HG03521 (cell line): ENCODE measurements at regions not wholly inside any gene's neighbourhood (a gene's known extent, or its start where the extent isn't known, plus 50 kb on each side); places are given as distances from the start of the nearest gene placed in this dataset.
"Not testable (repeated sequence)": the region's sequence is repeated elsewhere in the genome, so short reads cannot be mapped to it uniquely, and the experiment has no call there.

Source experiments
- ATAC-seq: cut with Tn5 transposase; IDR thresholded peaks from one replicate; pipeline ENCODE4 v1.9.1; 2021; ENCODE audit warnings: mild to moderate bottlenecking, moderate library complexity; ENCODE audit not compliant: unreplicated experiment

DNA sequence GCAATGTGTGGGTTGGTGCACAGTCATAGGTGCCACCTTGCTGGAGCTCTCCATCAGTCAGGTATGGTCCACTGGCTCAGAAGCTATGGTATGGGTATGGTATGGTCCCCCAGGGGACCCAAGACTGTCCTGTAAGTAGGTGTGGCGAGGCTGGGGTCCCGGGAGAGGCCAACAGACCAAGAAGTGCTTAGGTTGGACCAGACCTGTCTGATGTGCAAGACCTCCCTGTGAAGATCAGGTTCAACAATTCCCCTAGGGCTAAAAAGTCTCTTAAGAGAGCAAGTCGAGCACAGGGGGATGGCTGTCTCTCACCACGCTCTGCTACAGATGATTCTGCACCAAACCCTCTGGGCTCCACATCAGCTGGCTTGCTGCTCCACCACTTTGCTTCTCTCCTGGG lies 1145.0 kb downstream of the RPA4 start:
- ATAC-seq: no peak

DNA sequence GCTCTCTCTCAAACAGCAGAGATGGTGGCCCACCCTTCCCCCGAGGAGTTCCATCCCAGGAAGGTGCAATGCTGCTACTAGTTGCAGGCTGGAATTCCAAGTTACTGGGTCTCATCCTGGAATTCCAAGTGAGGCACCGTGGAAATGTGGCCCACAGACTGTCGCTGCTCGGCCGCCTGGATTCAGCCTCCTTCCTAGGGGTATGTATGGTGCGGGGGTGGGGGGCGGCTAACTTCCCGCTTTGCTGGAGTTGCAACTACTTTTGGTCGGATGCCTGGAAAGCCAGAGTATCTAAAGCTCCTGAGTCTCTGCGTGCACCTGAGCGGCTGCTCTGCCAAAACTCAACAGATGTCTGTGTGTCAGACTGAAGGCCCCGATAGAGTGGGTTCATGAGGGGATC lies 1146.2 kb downstream of the RPA4 start:
- no peak for ATAC-seq

DNA sequence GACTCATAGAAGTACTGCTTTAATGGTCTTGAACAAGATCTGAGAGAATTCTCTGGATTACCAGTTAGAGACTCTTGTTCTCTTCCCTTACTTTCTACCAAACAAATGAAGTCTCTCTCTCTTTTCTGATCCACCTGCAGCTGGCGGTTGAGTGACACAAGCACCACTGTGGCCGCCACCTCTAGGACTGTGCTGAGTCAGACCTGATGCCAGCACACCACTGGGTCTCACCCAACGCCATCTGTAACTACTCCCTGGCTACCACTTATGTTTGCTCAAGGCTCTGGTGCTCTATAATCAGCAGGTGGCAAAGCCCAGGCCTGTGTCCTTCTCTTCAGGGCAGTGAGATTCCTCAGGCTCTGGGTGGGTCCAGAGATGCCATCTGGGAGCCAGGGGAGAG lies 1173.5 kb downstream of the RPA4 start:
- ATAC-seq: no peak

DNA sequence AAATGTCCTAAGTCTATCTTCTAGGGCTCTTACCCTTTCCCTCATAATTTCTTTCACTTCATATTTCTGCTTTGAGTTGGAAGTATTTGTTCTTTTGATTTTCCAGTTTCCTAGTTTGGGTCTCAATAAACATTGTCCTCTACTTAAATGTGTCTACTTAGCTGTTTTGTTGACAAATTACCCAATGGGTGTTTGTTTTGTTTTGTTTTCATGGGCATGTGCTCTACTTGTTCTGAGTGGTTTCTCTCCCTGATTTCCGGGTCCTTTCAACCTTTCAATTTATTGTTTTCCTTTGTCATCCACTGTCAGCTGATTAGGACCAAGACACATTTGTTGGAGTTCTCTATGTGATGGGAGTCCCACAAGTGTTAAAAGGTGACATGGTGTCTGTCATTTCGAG lies 1181.4 kb downstream of the RPA4 start:
- no peak for ATAC-seq

DNA sequence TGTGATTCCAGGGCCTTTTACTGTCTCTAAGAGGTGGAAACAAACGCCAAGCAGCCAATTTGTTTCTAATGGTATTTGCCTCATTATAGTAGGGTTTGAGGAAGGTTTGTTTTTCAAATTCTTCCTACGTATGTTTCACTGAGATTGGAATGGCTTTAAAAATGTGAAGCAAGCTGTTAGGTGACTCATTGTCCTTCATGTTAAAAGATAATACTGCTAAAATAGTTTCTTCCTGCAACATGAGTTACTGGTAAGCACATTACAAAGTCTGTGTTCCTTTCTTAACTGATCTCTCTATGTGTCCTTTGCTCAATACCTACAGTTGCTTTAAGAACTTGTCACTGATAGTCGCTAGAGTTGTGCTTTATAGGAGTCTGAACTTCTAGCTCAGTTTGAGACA lies 1183.9 kb downstream of the RPA4 start:
- no peak for ATAC-seq

DNA sequence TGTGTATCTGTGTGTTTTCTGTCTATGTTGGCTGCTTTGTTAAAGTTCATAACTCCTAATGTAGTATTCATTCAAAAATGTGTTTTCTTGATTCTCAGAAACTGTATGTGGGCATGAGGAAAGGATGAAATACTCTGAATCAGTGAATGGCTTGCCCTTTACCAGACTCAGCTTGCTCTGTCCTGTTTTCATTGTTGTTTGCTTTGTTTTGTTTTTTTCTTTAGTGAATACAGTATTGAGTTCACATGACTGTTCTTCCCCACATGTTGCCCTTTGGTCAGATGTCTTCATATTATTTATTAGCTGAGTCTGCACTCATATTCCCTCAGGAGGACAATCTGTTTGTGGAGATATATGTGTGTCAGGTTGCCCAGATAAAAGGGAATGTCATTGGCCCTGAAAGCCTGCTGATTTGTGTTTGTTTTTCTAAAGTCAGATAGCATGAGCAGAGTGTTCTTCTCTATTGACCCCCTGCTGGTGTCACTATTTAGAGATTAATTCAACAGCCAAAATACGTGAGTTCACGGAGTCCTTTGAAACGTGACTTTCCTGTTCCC lies 1184.4 kb downstream of the RPA4 start:
- ATAC-seq: no peak

DNA sequence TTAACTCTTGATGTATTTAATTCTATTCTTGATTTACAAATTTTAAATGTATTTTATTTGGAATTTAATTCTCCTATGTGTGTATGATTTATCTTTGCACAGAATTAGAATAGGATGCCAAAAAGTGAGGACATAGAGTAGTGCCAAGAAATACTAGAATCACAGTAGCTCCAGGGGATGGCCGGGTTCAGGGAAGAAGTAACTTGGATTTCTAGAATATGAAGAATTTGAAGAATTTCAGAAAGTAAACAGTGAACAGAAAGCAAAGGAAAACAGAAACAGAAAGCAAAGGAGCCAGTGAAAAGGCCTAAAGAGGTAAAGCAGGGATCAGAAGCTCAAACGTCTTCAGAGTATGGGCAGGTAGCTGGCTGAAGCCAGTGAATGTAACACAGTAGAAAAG lies 1187.6 kb downstream of the RPA4 start:
- ATAC-seq: no peak

DNA sequence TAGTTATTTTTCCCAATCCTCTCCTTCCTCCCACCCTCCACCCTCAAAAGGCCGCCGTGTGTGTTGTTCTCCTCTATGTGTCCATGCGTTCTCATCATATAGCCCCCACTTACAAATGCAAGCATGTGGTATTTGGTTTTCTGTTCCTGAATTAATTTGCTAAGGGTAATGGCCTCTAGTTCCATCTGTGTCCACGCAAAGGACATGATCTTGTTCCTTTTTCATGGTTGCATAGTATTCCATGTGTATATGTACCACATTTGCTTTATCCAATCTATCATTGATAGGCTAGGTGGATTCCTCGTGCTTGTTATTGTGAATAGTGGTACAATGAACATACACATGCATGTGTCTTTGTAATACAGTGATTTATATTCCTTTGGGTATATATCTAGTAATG lies 1193.7 kb downstream of the RPA4 start:
- no peak for ATAC-seq

DNA sequence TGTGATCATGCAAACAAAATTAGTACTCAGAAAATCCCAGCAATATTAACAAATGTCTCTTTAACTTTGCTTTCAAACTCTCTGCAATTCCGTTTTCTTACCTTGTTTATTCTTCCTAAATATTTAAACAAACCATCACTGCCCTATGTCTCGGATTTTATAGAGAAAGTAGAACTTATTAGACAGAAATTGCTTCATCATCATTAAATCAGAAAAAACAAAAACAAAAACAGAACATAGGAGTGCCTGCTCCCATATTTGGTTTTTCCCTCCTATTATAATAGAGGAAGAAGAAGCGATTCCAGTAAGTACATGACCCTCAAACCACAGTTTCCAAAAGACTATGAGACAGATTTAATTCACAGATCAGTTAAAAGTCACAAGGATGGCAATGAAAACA lies 1228.0 kb downstream of the RPA4 start:
- ATAC-seq: no peak

DNA sequence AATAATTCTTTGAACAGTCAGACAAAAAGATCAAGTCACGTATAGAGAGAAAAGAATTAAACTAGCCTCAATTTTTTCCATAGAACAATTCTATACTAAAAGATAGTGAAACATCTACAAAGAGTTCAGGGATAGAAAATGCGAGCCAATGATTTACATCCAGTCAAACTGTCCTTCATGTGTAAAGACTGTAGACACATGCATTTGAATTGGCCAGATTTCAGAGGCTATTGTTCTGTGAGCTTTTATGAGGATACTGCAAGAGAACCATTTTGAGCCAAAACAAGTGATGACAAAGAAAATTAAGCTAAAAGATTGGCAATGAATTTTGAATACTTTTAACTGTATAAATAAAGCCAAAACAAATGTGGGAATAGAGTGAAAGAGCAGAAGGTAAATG lies 1230.3 kb downstream of the RPA4 start:
- no peak for ATAC-seq

DNA sequence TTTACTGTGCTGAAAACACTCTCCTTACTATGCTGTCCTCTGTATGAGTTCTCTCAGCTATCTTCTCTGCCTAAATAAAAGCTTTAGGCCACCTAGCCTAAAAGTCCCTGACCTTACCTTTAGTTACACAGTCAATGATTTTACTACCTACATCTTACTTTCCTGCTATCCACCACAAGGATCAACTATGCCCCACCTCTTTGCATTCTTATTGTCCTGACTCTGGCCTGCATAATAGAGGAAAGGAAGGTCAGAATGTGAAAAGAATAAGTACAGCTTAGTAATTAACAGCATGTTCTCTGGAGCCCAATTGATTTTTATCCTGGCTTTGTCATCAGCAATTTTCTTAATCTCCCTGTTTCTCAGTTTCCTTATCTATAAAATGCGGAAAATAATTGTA lies 1257.8 kb downstream of the RPA4 start:
- ATAC-seq: no peak

DNA sequence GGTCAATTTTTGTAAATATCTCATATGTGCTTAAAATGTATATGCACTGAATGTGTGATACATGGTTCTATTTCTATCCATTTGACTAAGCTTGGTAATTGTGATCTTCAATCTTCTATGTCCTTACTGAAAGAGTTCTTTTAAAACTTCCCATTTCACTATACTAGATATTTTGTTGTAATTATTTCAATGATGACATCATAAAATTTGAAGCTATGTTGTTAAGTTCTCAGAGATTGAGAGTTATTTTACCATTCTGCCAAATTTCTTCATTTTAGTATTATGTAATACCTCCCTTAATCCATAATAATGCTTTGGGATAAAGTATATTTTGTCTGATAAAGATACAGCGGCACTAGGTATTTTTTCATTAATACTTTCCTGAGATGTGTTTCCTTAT lies 1307.3 kb downstream of the RPA4 start:
- ATAC-seq: no peak

DNA sequence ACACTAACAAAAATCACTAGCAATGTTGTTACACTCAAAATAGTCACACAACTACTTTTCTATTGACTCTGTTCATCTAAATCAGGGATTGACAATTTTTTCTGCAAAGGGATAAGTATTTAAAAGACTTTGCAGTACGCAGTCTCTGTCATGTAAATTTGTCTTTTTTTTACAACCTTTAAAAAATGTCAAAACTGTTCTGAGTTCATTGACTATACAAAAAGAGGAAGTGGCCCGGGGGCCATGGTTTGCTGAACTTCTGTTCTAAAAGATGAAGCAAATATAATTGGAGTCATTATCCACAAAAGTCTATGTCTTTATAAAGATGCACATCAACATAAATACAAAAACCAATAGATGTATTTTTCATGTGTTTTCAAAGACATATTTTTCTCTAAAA lies 1310.3 kb downstream of the RPA4 start:
- ATAC-seq: no peak

DNA sequence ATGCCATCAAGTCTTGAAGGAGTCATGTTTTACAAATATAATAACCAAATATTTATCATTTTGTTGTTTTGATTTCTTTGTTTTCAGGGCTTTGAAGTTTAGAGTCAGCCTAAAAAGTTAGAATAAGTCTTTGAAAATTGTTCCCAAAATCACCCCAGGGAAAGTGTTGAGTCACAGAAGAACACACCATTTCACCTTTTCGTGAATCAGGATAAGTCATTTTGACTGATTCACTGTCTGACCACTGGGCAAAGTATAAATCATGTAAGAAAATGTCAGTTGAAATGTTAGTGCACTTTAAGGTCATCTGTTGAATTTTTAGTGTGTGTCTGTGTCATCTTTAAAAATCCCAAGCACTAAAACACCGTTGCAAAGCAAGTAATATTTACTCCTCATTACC lies 1320.1 kb downstream of the RPA4 start:
- no peak for ATAC-seq

DNA sequence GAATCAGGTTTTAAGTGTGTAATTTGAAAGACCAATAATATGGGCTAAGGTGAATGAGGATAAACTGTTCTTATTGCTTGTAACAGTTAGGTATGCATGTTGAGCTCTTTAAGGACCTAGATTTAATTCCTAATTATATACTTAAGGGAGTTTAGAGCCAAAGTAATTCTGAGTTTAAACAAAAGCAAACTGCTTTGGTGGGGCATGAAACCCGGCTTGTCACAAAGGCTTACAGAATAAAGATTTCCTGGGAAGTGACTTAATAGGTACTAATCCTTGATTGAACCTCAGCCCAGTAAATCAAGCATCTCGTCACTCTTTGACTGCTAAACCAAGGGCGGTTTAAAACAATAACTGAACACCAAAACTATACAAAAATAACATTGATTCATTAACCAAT lies 1324.2 kb downstream of the RPA4 start:
- ATAC-seq: no peak

DNA sequence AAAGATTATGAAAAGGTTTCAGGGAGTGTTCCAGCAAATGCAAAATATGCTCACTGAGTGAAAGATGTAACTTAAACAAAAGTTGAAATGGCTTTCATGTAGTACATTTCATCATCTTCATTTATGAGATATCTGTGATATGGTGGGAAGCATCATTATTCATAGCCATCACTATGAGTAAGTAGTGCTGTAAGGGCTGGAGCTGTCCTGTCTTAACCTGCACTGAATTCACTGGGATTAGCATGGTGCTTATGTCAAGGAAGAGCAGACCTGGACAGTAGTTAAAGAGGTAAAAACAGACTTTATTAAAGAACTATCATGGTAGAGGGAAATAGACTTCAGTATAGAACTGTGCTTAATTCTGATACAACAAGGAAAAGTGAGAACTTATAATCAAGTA lies 1347.3 kb downstream of the RPA4 start:
- no peak for ATAC-seq

DNA sequence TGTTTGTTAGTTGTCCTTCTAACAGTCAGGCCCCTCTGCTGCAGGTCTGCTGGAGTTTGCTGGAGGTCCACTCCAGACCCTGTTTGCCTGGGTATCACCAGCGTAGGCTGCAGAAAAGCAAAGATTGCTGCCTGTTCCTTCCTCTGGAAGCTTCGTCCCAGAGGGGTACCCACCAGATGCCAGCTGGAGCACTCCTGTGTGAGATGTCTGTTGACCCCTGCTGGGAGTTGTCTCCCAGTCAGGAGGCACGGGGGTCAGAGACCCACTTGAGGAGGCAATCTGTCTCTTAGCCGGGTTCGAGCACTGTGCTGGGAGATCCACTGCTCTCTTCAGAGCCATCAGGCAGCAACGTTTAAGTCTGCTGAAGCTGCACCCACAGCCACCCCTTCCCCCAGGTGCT lies 1356.4 kb downstream of the RPA4 start:
- ATAC-seq: not testable (repeated sequence)

DNA sequence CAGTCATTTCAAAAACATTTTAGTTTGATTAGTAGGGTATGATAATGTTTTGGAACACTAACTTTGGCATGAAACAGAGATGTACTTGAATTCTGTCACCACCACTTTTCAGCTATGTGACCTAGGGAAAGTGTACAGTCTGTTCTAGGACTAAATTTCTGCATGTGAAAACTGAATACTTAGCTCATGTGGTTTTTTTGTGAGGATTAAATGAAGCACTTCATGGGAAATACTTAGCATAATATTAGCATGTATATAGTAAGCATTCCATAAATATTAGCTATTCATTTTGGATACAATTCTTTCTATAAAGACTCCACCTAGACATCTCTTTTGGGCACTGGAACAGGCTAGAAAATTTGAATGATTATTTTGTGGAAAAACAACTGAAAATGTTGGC lies 1379.4 kb downstream of the RPA4 start:
- no peak for ATAC-seq

DNA sequence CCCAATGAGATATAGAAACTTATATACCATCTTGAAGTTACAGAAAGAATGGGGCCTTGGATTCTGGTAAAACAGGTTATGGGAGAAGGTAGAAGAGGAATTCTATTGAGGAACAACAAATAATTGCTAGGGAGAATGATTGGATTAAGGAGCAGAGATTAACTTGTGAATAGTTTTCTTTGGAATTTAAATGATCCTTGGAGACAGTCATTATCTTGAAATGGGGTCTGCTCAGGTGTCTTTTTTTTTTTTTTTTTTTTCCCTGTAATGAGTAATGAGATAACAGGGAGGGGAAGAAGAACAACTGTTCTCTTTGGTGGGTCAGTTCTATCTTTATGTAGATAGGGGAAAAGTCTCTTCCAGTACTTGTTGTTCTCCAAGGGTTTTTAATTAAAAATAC lies 1406.0 kb downstream of the RPA4 start:
- ATAC-seq: no peak

DNA sequence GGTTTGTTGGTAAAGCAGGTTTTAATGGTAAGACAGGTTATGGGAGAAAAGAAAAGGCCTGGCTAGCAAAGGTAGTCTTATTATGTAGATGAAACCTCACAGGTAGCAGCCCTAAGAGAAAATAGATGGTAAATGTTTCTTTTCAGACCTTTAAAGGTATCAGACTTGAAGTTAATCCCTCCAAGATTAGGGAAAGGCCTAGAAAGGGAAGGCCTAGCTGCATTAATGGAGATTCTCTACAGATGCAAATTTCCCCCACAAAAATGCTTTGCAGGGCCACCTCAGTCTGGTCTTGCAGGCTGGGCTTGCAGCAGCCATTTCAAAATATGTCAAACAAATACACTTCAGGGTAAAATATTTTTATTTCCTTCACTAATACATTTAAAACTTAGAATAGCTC lies 1410.6 kb downstream of the RPA4 start:
- ATAC-seq: no peak

DNA sequence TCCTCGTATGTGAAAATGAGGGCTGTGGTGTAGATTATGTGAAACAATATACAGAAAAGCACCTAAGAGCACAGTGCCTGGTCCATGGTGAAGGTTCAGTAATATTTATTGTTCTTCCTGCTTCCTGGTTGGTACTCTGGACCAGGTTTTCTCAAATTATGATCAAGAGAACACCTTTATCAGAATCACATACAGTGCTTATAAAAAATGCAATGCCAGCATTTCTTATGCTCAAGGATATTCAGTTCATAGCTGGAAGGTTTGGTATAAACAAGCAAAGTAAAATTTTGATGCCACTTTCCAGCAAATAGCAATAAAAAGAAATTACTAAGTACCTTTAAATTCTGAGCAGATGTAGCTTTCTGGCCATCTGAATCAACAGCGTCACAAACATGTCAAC lies 1412.4 kb downstream of the RPA4 start:
- no peak for ATAC-seq

DNA sequence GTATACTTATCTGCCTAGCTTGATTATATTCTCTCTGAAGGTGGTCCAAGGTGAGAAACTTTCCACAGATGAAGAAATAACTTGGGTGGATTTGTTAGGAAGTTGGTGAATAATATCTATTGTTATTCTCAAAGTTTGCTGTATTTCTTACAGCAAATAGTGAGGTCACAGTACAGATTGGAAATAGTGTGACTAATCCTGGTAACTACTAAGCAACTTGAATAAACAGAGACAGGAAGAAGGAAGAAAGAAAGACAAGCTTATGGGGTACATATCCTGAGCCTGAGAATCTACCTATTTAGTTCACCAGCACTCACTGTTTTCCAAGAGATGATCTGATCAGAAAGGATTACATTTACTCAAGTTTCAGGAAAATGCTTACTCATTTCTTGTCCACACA lies 1416.1 kb downstream of the RPA4 start:
- no peak for ATAC-seq

DNA sequence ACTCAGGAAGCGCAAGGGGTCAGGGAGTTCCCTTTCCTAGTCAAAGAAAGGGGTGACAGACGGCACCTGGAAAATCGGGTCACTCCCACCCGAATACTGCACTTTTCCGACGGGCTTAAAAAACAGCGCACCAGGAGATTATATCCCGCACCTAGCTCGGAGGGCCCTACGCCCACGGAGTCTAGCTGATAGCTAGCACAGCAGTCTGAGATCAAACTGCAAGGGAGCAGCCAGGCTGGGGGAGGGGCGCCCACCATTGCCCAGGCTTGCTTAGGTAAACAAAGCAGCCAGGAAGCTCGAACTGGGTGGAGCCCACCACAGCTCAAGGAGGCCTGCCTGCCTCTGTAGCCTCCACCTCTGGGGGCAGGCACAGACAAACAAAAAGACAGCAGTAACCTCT lies 1416.8 kb downstream of the RPA4 start:
- not testable (repeated sequence) for ATAC-seq

DNA sequence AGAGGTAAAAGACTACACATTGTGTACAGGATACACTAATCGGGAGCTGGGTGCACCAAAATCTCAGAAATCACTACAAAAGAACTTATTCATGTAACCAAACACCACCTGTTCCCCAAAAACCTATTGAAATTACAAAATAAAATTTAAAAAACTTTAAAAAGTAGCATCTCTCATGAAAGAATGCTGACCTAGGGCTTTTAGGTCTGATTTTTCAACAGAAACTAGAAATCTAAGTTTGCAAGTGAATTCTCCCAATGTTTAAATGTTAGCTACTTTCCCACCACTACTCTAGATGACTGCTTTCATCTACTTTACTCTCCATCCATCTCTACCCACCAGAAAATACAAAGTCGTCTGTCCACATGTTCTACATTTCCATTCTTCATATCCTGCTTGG lies 1447.7 kb downstream of the RPA4 start:
- no peak for ATAC-seq
